ENCODE measurements at regions not wholly inside any gene's neighbourhood (a gene's known extent, or its start where the extent isn't known, plus 50 kb on each side); places are given as distances from the start of the nearest gene placed in this dataset.
"Not testable (repeated sequence)": the region's sequence is repeated elsewhere in the genome, so short reads cannot be mapped to it uniquely, and the experiment has no call there.

- not testable (repeated sequence) for ATAC-seq (replicated peaks; ENCODE audit: extremely low read depth, poor library complexity, severe bottlenecking); H3K4me1 Mint-ChIP-seq; DNase-seq (ENCODE audit: low spot score in 2 of 2); H3K36me3 Mint-ChIP-seq (ENCODE audit: insufficient read depth); H3K9me3 Mint-ChIP-seq; H3K27me3 Mint-ChIP-seq; H3K27ac Mint-ChIP-seq (ENCODE audit: low read depth); H3K4me3 Mint-ChIP-seq
Observed at GRCh38 chr16:18263046-18263445, 73.5 kb downstream of the NPIPA8 start.

- H3K4me1 Mint-ChIP-seq; DNase-seq (ENCODE audit: low spot score in 2 of 2); H3K9me3 Mint-ChIP-seq; H3K27me3 Mint-ChIP-seq; H3K4me3 Mint-ChIP-seq; ATAC-seq (replicated peaks; ENCODE audit: extremely low read depth, poor library complexity, severe bottlenecking); H3K36me3 Mint-ChIP-seq (ENCODE audit: insufficient read depth); H3K27ac Mint-ChIP-seq (ENCODE audit: low read depth): not testable (repeated sequence)
Observed at GRCh38 chr16:18261848-18262247, 74.7 kb downstream of the NPIPA8 start.

GRCh38 chr16:18259496-18260176 lies 76.9 kb downstream of the NPIPA8 start:
- not testable (repeated sequence) for H3K4me1 Mint-ChIP-seq; H3K27ac Mint-ChIP-seq (ENCODE audit: low read depth); H3K27me3 Mint-ChIP-seq; ATAC-seq (replicated peaks; ENCODE audit: extremely low read depth, poor library complexity, severe bottlenecking); DNase-seq (ENCODE audit: low spot score in 2 of 2); H3K9me3 Mint-ChIP-seq; H3K4me3 Mint-ChIP-seq; H3K36me3 Mint-ChIP-seq (ENCODE audit: insufficient read depth)

GRCh38 chr16:18252943-18253342 lies 83.6 kb downstream of the NPIPA8 start:
- not testable (repeated sequence) for H3K36me3 Mint-ChIP-seq (ENCODE audit: insufficient read depth); H3K27me3 Mint-ChIP-seq; H3K9me3 Mint-ChIP-seq; H3K4me1 Mint-ChIP-seq; ATAC-seq (replicated peaks; ENCODE audit: extremely low read depth, poor library complexity, severe bottlenecking); H3K4me3 Mint-ChIP-seq; H3K27ac Mint-ChIP-seq (ENCODE audit: low read depth); DNase-seq (ENCODE audit: low spot score in 2 of 2)

- DNase-seq (ENCODE audit: low spot score in 2 of 2); H3K27ac Mint-ChIP-seq (ENCODE audit: low read depth); H3K27me3 Mint-ChIP-seq; ATAC-seq (replicated peaks; ENCODE audit: extremely low read depth, poor library complexity, severe bottlenecking); H3K4me1 Mint-ChIP-seq; H3K36me3 Mint-ChIP-seq (ENCODE audit: insufficient read depth); H3K9me3 Mint-ChIP-seq; H3K4me3 Mint-ChIP-seq: not testable (repeated sequence)
Observed at GRCh38 chr16:18230505-18230904, 106.0 kb downstream of the NPIPA8 start.

- not testable (repeated sequence) for H3K36me3 Mint-ChIP-seq (ENCODE audit: insufficient read depth); ATAC-seq (replicated peaks; ENCODE audit: extremely low read depth, poor library complexity, severe bottlenecking)
Observed at GRCh38 chr16:18222054-18223009, 114.2 kb downstream of the NPIPA8 start.

GRCh38 chr16:18217741-18218140 lies 118.8 kb downstream of the NPIPA8 start:
- H3K4me3 Mint-ChIP-seq; H3K27me3 Mint-ChIP-seq; DNase-seq (ENCODE audit: low spot score in 2 of 2); H3K27ac Mint-ChIP-seq (ENCODE audit: low read depth); H3K4me1 Mint-ChIP-seq; ATAC-seq (replicated peaks; ENCODE audit: extremely low read depth, poor library complexity, severe bottlenecking); H3K36me3 Mint-ChIP-seq (ENCODE audit: insufficient read depth); H3K9me3 Mint-ChIP-seq: not testable (repeated sequence)

More at GRCh38 chr16:18222054-18223009, 114.2 kb downstream of the NPIPA8 start:
- H3K27me3 Mint-ChIP-seq; H3K4me1 Mint-ChIP-seq; DNase-seq (ENCODE audit: low spot score in 2 of 2); H3K27ac Mint-ChIP-seq (ENCODE audit: low read depth); H3K4me3 Mint-ChIP-seq; H3K9me3 Mint-ChIP-seq: not testable (repeated sequence)

GRCh38 chr16:18216814-18217213 lies 119.7 kb downstream of the NPIPA8 start:
- not testable (repeated sequence) for H3K36me3 Mint-ChIP-seq (ENCODE audit: insufficient read depth); H3K27me3 Mint-ChIP-seq; DNase-seq (ENCODE audit: low spot score in 2 of 2); H3K4me1 Mint-ChIP-seq; ATAC-seq (replicated peaks; ENCODE audit: extremely low read depth, poor library complexity, severe bottlenecking); H3K27ac Mint-ChIP-seq (ENCODE audit: low read depth); H3K4me3 Mint-ChIP-seq; H3K9me3 Mint-ChIP-seq

- H3K9me3 Mint-ChIP-seq; H3K4me3 Mint-ChIP-seq; ATAC-seq (replicated peaks; ENCODE audit: extremely low read depth, poor library complexity, severe bottlenecking); DNase-seq (ENCODE audit: low spot score in 2 of 2); H3K36me3 Mint-ChIP-seq (ENCODE audit: insufficient read depth); H3K27ac Mint-ChIP-seq (ENCODE audit: low read depth); H3K27me3 Mint-ChIP-seq; H3K4me1 Mint-ChIP-seq: not testable (repeated sequence)
Observed at GRCh38 chr16:18213810-18214209, 122.7 kb downstream of the NPIPA8 start.

- not testable (repeated sequence) for ATAC-seq (replicated peaks; ENCODE audit: extremely low read depth, poor library complexity, severe bottlenecking); H3K36me3 Mint-ChIP-seq (ENCODE audit: insufficient read depth); H3K4me1 Mint-ChIP-seq; H3K27ac Mint-ChIP-seq (ENCODE audit: low read depth); DNase-seq (ENCODE audit: low spot score in 2 of 2); H3K27me3 Mint-ChIP-seq; H3K4me3 Mint-ChIP-seq; H3K9me3 Mint-ChIP-seq
Observed at GRCh38 chr16:18211505-18211904, 125.0 kb downstream of the NPIPA8 start.

- H3K4me3 Mint-ChIP-seq; H3K9me3 Mint-ChIP-seq; H3K4me1 Mint-ChIP-seq; ATAC-seq (replicated peaks; ENCODE audit: extremely low read depth, poor library complexity, severe bottlenecking); H3K36me3 Mint-ChIP-seq (ENCODE audit: insufficient read depth); H3K27me3 Mint-ChIP-seq; DNase-seq (ENCODE audit: low spot score in 2 of 2); H3K27ac Mint-ChIP-seq (ENCODE audit: low read depth): not testable (repeated sequence)
Observed at GRCh38 chr16:18204786-18205185, 131.8 kb downstream of the NPIPA8 start.

GRCh38 chr16:18204309-18204708 lies 132.2 kb downstream of the NPIPA8 start:
- H3K4me3 Mint-ChIP-seq; H3K27ac Mint-ChIP-seq (ENCODE audit: low read depth); H3K36me3 Mint-ChIP-seq (ENCODE audit: insufficient read depth); H3K4me1 Mint-ChIP-seq; ATAC-seq (replicated peaks; ENCODE audit: extremely low read depth, poor library complexity, severe bottlenecking); DNase-seq (ENCODE audit: low spot score in 2 of 2); H3K27me3 Mint-ChIP-seq; H3K9me3 Mint-ChIP-seq: not testable (repeated sequence)

- not testable (repeated sequence) for H3K27me3 Mint-ChIP-seq; H3K27ac Mint-ChIP-seq (ENCODE audit: low read depth); DNase-seq (ENCODE audit: low spot score in 2 of 2); H3K36me3 Mint-ChIP-seq (ENCODE audit: insufficient read depth); ATAC-seq (replicated peaks; ENCODE audit: extremely low read depth, poor library complexity, severe bottlenecking); H3K4me1 Mint-ChIP-seq; H3K4me3 Mint-ChIP-seq; H3K9me3 Mint-ChIP-seq
Observed at GRCh38 chr16:18201511-18201910, 135.0 kb downstream of the NPIPA8 start.

Data from central memory CD8-positive, alpha-beta T cell (primary cell).